ENCODE measurements at regions not wholly inside any gene's neighbourhood (a gene's known extent, or its start where the extent isn't known, plus 50 kb on each side); places are given as distances from the start of the nearest gene placed in this dataset.

- Histone ChIP-seq H3K4me3 (no peak overlapping the region), H3K27me3 (ENCODE audit: low read depth) (no peaks in the 10 kb centered on the region), H3K4me1 (peaks cover 10% of the 10 kb centered on the region), H3K36me3 (replicated peaks) (no peaks in the 10 kb centered on the region), H3K9me3 (no peaks in the 10 kb centered on the region)
- in situ Hi-C loops (cut with MboI; ENCODE audit: low sequenced_read_pairs): no loop called here
- DNase-seq (ENCODE audit: low spot score in 2 of 2): peak in 1 of 2 experiments; percentile 3
These were observed 171.1 kb upstream of the STT3B start for GRCh38 chr3:31361371-31362273.

- in situ Hi-C loops (cut with MboI; ENCODE audit: low sequenced_read_pairs): no loop called here
- no peaks in the 10 kb centered on the region for H3K36me3 ChIP-seq (replicated peaks)
- no peaks in the 10 kb centered on the region for H3K27me3 ChIP-seq (ENCODE audit: low read depth)
- DNase-seq (ENCODE audit: low spot score in 2 of 2): no peak
- H3K4me3 ChIP-seq: no peak overlapping the region
- peaks cover 10% of the 10 kb centered on the region for H3K4me1 ChIP-seq
- H3K9me3 ChIP-seq: no peaks in the 10 kb centered on the region
These were observed 168.5 kb upstream of the STT3B start for GRCh38 chr3:31364188-31364587.

DNA sequence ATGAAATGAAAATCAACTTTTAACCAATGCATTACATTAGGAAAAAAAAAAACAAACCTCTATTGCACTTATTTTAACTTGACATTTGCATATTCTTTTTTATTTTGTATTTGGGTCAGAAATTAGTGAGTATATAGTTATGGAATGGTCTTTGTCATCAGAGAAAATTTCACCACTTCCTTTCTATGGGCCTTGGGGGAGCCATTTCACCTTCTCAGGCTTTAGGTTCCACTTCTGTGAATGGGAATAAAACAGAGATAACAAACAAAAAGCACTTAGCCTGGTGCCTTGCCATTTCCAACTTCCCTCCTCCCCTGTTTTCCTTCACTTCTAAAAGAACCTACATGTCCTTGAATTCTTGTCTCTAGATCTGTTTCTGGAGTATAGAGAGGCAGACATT, 168.0 kb upstream of the STT3B start:
- H3K4me3 ChIP-seq: no peak overlapping the region
- no peaks in the 10 kb centered on the region for H3K36me3 ChIP-seq (replicated peaks)
- in situ Hi-C loops (cut with MboI; ENCODE audit: low sequenced_read_pairs): no loop called here
- H3K4me1 ChIP-seq: peaks cover 10% of the 10 kb centered on the region
- no peaks in the 10 kb centered on the region for H3K9me3 ChIP-seq
- DNase-seq (ENCODE audit: low spot score in 2 of 2): no peak
- no peaks in the 10 kb centered on the region for H3K27me3 ChIP-seq (ENCODE audit: low read depth)

GRCh38 chr3:31367518-31367917, 165.2 kb upstream of the STT3B start:
- Histone ChIP-seq H3K9me3 (no peaks in the 10 kb centered on the region), H3K36me3 (replicated peaks) (no peaks in the 10 kb centered on the region), H3K4me3 (no peak overlapping the region), H3K4me1 (no peaks in the 10 kb centered on the region), H3K27me3 (ENCODE audit: low read depth) (no peaks in the 10 kb centered on the region)
- in situ Hi-C loops (cut with MboI; ENCODE audit: low sequenced_read_pairs): no loop called here
- no peak for DNase-seq (ENCODE audit: low spot score in 2 of 2)

GRCh38 chr3:31369637-31370379, 162.9 kb upstream of the STT3B start:
- Histone ChIP-seq H3K36me3 (replicated peaks) (no peaks in the 10 kb centered on the region), H3K9me3 (no peaks in the 10 kb centered on the region), H3K4me1 (no peaks in the 10 kb centered on the region), H3K4me3 (no peak overlapping the region), H3K27me3 (ENCODE audit: low read depth) (no peaks in the 10 kb centered on the region)
- no peak for DNase-seq (ENCODE audit: low spot score in 2 of 2)
- in situ Hi-C loops (cut with MboI; ENCODE audit: low sequenced_read_pairs): no loop called here

DNA sequence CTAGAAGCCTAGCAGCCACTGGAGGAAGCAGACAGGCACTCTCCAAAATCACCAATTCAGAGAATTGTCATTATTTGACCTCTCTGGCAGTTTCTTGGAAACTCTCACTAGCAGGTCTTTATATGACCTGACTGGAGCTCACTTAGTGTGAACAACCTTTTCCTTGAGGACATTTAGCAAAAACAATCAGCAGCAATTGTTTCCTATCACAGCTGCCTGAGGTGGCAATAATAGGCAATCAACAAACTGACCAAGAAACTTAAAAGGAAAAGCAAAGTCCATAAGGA, 162.4 kb upstream of the STT3B start:
- H3K4me1 ChIP-seq: no peaks in the 10 kb centered on the region
- no peaks in the 10 kb centered on the region for H3K27me3 ChIP-seq (ENCODE audit: low read depth)
- in situ Hi-C loops (cut with MboI; ENCODE audit: low sequenced_read_pairs): no loop called here
- no peak overlapping the region for H3K4me3 ChIP-seq
- DNase-seq (ENCODE audit: low spot score in 2 of 2): no peak
- no peaks in the 10 kb centered on the region for H3K9me3 ChIP-seq
- no peaks in the 10 kb centered on the region for H3K36me3 ChIP-seq (replicated peaks)

GRCh38 chr3:31370681-31371080, 162.0 kb upstream of the STT3B start:
- Histone ChIP-seq H3K27me3 (ENCODE audit: low read depth) (no peaks in the 10 kb centered on the region), H3K4me1 (no peaks in the 10 kb centered on the region), H3K36me3 (replicated peaks) (no peaks in the 10 kb centered on the region), H3K4me3 (no peak overlapping the region), H3K9me3 (no peaks in the 10 kb centered on the region)
- no peak for DNase-seq (ENCODE audit: low spot score in 2 of 2)
- in situ Hi-C loops (cut with MboI; ENCODE audit: low sequenced_read_pairs): no loop called here

DNA sequence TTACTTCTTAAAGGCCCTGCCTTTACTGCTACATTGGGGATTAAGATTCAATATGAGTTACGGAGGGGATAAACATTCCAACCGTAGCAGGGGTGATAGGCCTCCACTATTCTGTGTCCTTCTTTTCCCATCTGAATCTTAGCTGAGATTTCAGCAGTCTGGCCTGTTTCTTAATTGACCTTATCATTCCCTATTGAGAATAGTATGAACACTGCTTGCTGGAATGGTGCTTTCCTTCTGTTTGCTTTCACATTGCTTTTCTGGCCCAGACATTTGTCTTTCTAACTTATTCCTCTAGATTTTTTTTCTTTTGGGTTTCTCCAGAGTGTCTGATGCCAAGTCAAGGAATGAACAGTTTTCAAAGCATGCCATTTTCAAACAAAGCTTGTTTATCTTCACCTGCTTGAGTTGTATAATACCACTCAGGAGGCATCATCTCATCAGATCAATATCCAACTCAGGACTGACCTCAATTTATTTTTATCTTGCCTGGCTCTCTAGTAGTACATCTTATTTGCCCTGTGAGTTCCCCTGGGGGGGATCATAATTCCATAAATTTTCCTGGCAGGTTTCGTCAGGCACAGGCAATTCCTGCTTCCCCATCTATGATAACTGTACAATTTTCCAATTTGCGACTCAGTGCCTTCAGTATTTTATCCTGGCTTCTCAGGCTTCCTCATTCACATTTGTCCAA, 161.1 kb upstream of the STT3B start:
- DNase-seq (ENCODE audit: low spot score in 2 of 2): no peak
- no peak overlapping the region for H3K4me3 ChIP-seq
- H3K9me3 ChIP-seq: no peaks in the 10 kb centered on the region
- no peaks in the 10 kb centered on the region for H3K36me3 ChIP-seq (replicated peaks)
- in situ Hi-C loops (cut with MboI; ENCODE audit: low sequenced_read_pairs): no loop called here
- H3K27me3 ChIP-seq (ENCODE audit: low read depth): no peaks in the 10 kb centered on the region
- H3K4me1 ChIP-seq: no peaks in the 10 kb centered on the region

DNA sequence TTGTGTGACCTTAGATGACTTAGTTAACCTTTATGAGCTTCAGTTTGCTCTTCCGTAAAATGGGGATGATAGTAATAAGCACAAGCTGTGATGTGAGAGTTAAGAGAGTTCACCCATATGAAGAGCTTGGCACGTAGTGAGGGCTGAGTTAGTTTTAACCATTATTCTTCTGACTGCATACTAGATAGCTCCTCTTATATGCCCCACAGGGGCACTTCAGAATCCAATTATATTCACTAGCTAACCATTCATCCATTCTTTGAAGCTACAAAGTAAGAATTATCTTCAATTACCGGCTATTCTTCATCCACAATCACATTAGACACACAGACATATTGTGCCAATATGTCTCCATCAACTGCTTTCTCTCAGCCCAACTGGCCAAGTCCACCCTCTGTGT, 159.0 kb upstream of the STT3B start:
- in situ Hi-C loops (cut with MboI; ENCODE audit: low sequenced_read_pairs): no loop called here
- DNase-seq (ENCODE audit: low spot score in 2 of 2): no peak
- H3K4me3 ChIP-seq: no peak overlapping the region
- no peaks in the 10 kb centered on the region for H3K4me1 ChIP-seq
- no peaks in the 10 kb centered on the region for H3K36me3 ChIP-seq (replicated peaks)
- no peaks in the 10 kb centered on the region for H3K27me3 ChIP-seq (ENCODE audit: low read depth)
- H3K9me3 ChIP-seq: no peaks in the 10 kb centered on the region

DNA sequence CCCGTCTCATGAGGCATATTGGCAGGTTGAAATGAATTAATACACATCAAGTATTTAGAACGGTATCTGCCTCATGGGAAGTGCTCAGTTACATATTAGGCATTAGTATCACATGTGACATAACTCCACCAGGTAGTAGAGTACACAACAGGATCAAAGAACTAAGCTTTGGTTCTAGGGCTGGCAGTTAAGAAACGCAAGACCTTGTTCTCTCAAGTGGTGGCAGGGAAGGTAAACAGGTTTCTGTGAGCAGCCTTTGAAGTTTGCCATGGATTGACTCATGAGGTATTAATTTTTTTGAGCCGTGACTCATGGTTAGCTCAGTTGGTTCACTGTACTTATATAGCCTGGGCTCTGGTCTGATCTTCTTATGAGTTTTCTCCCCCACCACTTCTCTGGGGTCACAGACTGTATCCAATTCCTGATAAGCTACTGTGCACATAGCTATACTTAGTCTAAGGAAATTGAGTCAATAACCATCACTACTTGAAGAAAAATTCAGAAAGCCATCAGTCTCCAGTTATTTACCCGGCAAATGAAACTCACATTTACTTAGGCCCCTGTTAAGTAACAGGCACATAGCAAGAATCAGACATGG, 155.6 kb upstream of the STT3B start:
- Histone ChIP-seq H3K36me3 (replicated peaks) (no peaks in the 10 kb centered on the region), H3K27me3 (ENCODE audit: low read depth) (no peaks in the 10 kb centered on the region), H3K4me3 (no peak overlapping the region), H3K9me3 (no peaks in the 10 kb centered on the region), H3K4me1 (no peaks in the 10 kb centered on the region)
- no peak for DNase-seq (ENCODE audit: low spot score in 2 of 2)
- in situ Hi-C loops (cut with MboI; ENCODE audit: low sequenced_read_pairs): no loop called here

DNA sequence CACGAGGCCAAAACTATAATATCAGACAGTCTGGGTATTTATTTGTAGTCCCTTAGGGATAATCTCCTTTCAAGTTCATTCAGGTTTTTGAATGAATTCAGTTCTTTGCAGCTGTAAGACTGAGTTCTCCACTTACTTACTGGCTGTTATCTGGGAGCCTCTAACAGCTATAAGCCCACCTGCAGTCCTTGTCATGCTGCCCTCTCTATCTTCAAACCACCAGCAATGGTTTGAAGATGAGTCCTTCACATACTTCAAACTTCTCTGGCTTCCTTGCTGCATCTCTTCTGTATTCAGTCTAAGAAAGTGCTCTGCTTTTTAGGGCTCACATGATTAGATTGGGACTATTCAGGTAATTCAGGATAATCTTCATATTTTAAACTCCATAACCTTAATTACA, 154.5 kb upstream of the STT3B start:
- no peaks in the 10 kb centered on the region for H3K9me3 ChIP-seq
- H3K36me3 ChIP-seq (replicated peaks): no peaks in the 10 kb centered on the region
- H3K4me3 ChIP-seq: no peak overlapping the region
- in situ Hi-C loops (cut with MboI; ENCODE audit: low sequenced_read_pairs): no loop called here
- H3K27me3 ChIP-seq (ENCODE audit: low read depth): no peaks in the 10 kb centered on the region
- DNase-seq (ENCODE audit: low spot score in 2 of 2): no peak
- no peaks in the 10 kb centered on the region for H3K4me1 ChIP-seq

GRCh38 chr3:31379598-31379997, 153.1 kb upstream of the STT3B start:
- no peaks in the 10 kb centered on the region for H3K36me3 ChIP-seq (replicated peaks)
- H3K27me3 ChIP-seq (ENCODE audit: low read depth): no peaks in the 10 kb centered on the region
- in situ Hi-C loops (cut with MboI; ENCODE audit: low sequenced_read_pairs): no loop called here
- no peaks in the 10 kb centered on the region for H3K9me3 ChIP-seq
- H3K4me1 ChIP-seq: no peaks in the 10 kb centered on the region
- H3K4me3 ChIP-seq: no peak overlapping the region
- no peak for DNase-seq (ENCODE audit: low spot score in 2 of 2)

DNA sequence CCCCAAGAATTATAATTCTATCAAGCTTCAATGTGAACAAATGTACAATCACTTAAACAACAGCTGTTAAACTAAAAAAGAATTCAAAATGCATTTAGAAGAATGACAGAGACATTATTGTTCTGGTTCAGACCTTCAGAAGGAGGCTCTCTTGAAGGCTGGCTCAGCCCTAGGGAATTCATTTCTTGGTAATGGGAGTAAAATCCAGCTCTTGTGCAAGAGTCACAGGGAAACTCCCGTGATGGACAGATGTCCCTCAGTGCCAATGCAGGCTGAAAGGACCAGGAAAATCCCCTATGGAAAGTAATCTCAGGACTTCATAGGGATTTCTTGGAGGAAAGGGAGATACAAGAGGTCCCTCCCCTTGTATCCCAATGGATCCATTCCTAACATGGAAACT, 149.9 kb upstream of the STT3B start:
- H3K36me3 ChIP-seq (replicated peaks): no peaks in the 10 kb centered on the region
- H3K9me3 ChIP-seq: no peaks in the 10 kb centered on the region
- no peaks in the 10 kb centered on the region for H3K27me3 ChIP-seq (ENCODE audit: low read depth)
- H3K4me3 ChIP-seq: no peak overlapping the region
- H3K4me1 ChIP-seq: no peaks in the 10 kb centered on the region
- no peak for DNase-seq (ENCODE audit: low spot score in 2 of 2)
- in situ Hi-C loops (cut with MboI; ENCODE audit: low sequenced_read_pairs): no loop called here

DNA sequence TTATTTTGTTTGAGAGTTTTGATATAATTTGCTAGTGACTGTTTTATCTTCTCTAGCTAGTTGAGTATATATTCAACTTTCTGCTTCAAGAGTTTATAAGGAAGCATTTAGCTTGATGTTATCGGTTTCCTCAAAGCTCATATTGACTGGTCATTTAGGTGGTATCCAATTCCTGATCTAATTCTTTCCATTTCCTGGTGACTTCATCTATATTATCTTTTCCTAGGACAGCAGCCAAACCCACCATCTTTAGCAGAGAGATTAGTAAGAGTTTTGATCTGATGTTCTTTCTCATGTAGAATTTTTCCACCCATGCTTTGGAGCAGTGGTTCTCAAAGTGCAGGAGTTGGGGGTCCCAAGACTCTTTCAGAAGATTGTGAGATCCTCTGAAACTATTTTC, 148.6 kb upstream of the STT3B start:
- no peak for DNase-seq (ENCODE audit: low spot score in 2 of 2)
- Histone ChIP-seq H3K36me3 (replicated peaks) (no peaks in the 10 kb centered on the region), H3K9me3 (no peaks in the 10 kb centered on the region), H3K27me3 (ENCODE audit: low read depth) (no peaks in the 10 kb centered on the region), H3K4me3 (no peak overlapping the region), H3K4me1 (no peaks in the 10 kb centered on the region)
- in situ Hi-C loops (cut with MboI; ENCODE audit: low sequenced_read_pairs): no loop called here
